Bronchial epithelial cell (primary cell): ENCODE measurements at regions not wholly inside any gene's neighbourhood (a gene's known extent, or its start where the extent isn't known, plus 50 kb on each side); places are given as distances from the start of the nearest gene placed in this dataset.

ENCODE experiments used
- DNase-seq: peaks from one replicate; pipeline ENCODE4 v3.0.0-alpha.2; 2010; ENCODE audit warnings: low read depth
- FAIRE-seq: peaks from 2 replicates; lab custom pipeline; 2011; peaks lifted over from hg19 to GRCh38; lab: Jason Lieb, UNC
- H3K27me3 ChIP-seq: 2 replicates; pipeline ENCODE4 v1.5.1; 2011; ENCODE audit warnings: low read length; ENCODE audit not compliant: control insufficient read depth, insufficient read depth
- H3K36me3 ChIP-seq: 2 replicates; pipeline ENCODE4 v1.5.1; 2011; ENCODE audit warnings: low read length; ENCODE audit not compliant: control insufficient read depth, insufficient read depth
- H3K4me3 ChIP-seq: 2 replicates; pipeline ENCODE4 v1.5.1; 2011; ENCODE audit warnings: mild to moderate bottlenecking, low read depth, low read length, control low read depth
- CTCF ChIP-seq: IDR thresholded peaks from 2 replicates; pipeline ENCODE4 v1.5.1; 2011; ENCODE audit warnings: mild to moderate bottlenecking, moderate library complexity, low read length, control low read depth, inconsistent platforms; ENCODE audit not compliant: insufficient read depth, severe bottlenecking

GRCh38 chr14:45907782-45908181 is 654.8 kb upstream of the MIS18BP1 start:
- Histone ChIP-seq H3K36me3 (no peaks in the 10 kb centered on the region), H3K27me3 (no peaks in the 10 kb centered on the region), H3K4me3 (no peak overlapping the region)
- FAIRE-seq (no peak), DNase-seq (no peak)
- no peak for TF ChIP-seq CTCF

GRCh38 chr14:45906257-45906656 is 653.3 kb upstream of the MIS18BP1 start:
- Histone ChIP-seq H3K4me3 (no peak overlapping the region), H3K36me3 (no peaks in the 10 kb centered on the region), H3K27me3 (no peaks in the 10 kb centered on the region)
- no peak for TF ChIP-seq CTCF
- no peak for FAIRE-seq
- peak; percentile 65 for DNase-seq

GRCh38 chr14:45905672-45906071 is 652.7 kb upstream of the MIS18BP1 start:
- Histone ChIP-seq H3K27me3 (no peaks in the 10 kb centered on the region), H3K36me3 (no peaks in the 10 kb centered on the region), H3K4me3 (no peak overlapping the region)
- DNase-seq (no peak), FAIRE-seq (no peak)
- TF ChIP-seq CTCF = no peak

- no peaks in the 10 kb centered on the region for H3K36me3 ChIP-seq
- DNase-seq = no peak
- no peak overlapping the region for H3K4me3 ChIP-seq
- no peak for FAIRE-seq
- H3K27me3 ChIP-seq = no peaks in the 10 kb centered on the region
- no peak for TF ChIP-seq CTCF
Measured at GRCh38 chr14:45904314-45904713, 651.3 kb upstream of the MIS18BP1 start.

GRCh38 chr14:45902241-45902640 is 649.2 kb upstream of the MIS18BP1 start:
- DNase-seq (no peak), FAIRE-seq (no peak)
- Histone ChIP-seq H3K36me3 (no peaks in the 10 kb centered on the region), H3K27me3 (no peaks in the 10 kb centered on the region), H3K4me3 (no peak overlapping the region)
- TF ChIP-seq CTCF = no peak

GRCh38 chr14:45897439-45897838 is 644.4 kb upstream of the MIS18BP1 start:
- H3K36me3 ChIP-seq = no peaks in the 10 kb centered on the region
- FAIRE-seq (no peak), DNase-seq (no peak)
- H3K4me3 ChIP-seq = no peak overlapping the region
- no peaks in the 10 kb centered on the region for H3K27me3 ChIP-seq
- TF ChIP-seq CTCF = no peak
